Osteocyte (in vitro differentiated cells): ENCODE measurements at regions not wholly inside any gene's neighbourhood (a gene's known extent, or its start where the extent isn't known, plus 50 kb on each side); places are given as distances from the start of the nearest gene placed in this dataset.

Experiments used
- DNase-seq: peaks from one replicate; pipeline ENCODE4 v3.0.0; 2021; ENCODE audit warnings: mixed read lengths; ENCODE audit not compliant: unreplicated experiment; ENCODE audit errors: extremely low spot score
- H3K27ac Mint-ChIP-seq: one replicate; pipeline ENCODE4 v1.8.0; 2021; ENCODE audit warnings: mild to moderate bottlenecking, mixed read lengths; ENCODE audit not compliant: unreplicated experiment
- H3K27me3 Mint-ChIP-seq: one replicate; pipeline ENCODE4 v1.8.0; 2021; ENCODE audit warnings: mixed read lengths; ENCODE audit not compliant: unreplicated experiment
- H3K36me3 Mint-ChIP-seq: one replicate; pipeline ENCODE4 v1.8.0; 2021; ENCODE audit warnings: mixed read lengths; ENCODE audit not compliant: unreplicated experiment
- H3K4me1 Mint-ChIP-seq: one replicate; pipeline ENCODE4 v1.8.0; 2021; ENCODE audit warnings: mixed read lengths; ENCODE audit not compliant: unreplicated experiment
- H3K4me3 Mint-ChIP-seq: one replicate; pipeline ENCODE4 v1.8.0; 2021; ENCODE audit warnings: mild to moderate bottlenecking, moderate library complexity, mixed read lengths; ENCODE audit not compliant: unreplicated experiment
- H3K9me3 Mint-ChIP-seq: one replicate; pipeline ENCODE4 v1.8.0; 2021; ENCODE audit warnings: mixed read lengths; ENCODE audit not compliant: unreplicated experiment
- CTCF ChIP-seq: fragments of 200-600 bp; sonication (generic); IDR thresholded peaks from 2 replicates; pipeline ENCODE4 v1.5.0; 2021; ENCODE audit warnings: antibody characterized with exemption, mild to moderate bottlenecking, moderate library complexity

GRCh38 chr22:49491221-49491635 lies 336.4 kb downstream of the BRD1 start:
- Mint-ChIP-seq H3K27ac (no peak overlapping the region), H3K4me1 (no peaks in the 10 kb centered on the region), H3K4me3 (no peak overlapping the region), H3K9me3 (peaks cover 1% of the 10 kb centered on the region), H3K27me3 (no peaks in the 10 kb centered on the region), H3K36me3 (no peaks in the 10 kb centered on the region)
- DNase-seq = no peak
- no peak for TF ChIP-seq CTCF

- Mint-ChIP-seq H3K4me1 (no peaks in the 10 kb centered on the region), H3K9me3 (no peaks in the 10 kb centered on the region), H3K27ac (no peak overlapping the region), H3K4me3 (no peak overlapping the region), H3K27me3 (no peaks in the 10 kb centered on the region), H3K36me3 (no peaks in the 10 kb centered on the region)
- TF ChIP-seq CTCF = no peak
- DNase-seq = no peak
Measured at GRCh38 chr22:49490692-49491091, 337.0 kb downstream of the BRD1 start.

GRCh38 chr22:49489821-49490220 lies 337.9 kb downstream of the BRD1 start:
- no peaks in the 10 kb centered on the region for H3K27me3 Mint-ChIP-seq
- no peak overlapping the region for H3K4me3 Mint-ChIP-seq
- no peaks in the 10 kb centered on the region for H3K4me1 Mint-ChIP-seq
- no peak overlapping the region for H3K27ac Mint-ChIP-seq
- TF ChIP-seq CTCF = no peak
- H3K9me3 Mint-ChIP-seq = no peaks in the 10 kb centered on the region
- DNase-seq = no peak
- H3K36me3 Mint-ChIP-seq = no peaks in the 10 kb centered on the region

- DNase-seq = no peak
- no peaks in the 10 kb centered on the region for H3K4me1 Mint-ChIP-seq
- no peaks in the 10 kb centered on the region for H3K36me3 Mint-ChIP-seq
- no peak overlapping the region for H3K27ac Mint-ChIP-seq
- peaks cover 2% of the 10 kb centered on the region for H3K27me3 Mint-ChIP-seq
- TF ChIP-seq CTCF = no peak
- H3K4me3 Mint-ChIP-seq = no peak overlapping the region
- no peaks in the 10 kb centered on the region for H3K9me3 Mint-ChIP-seq
Measured at GRCh38 chr22:49488943-49489342, 338.7 kb downstream of the BRD1 start.

- no peak for TF ChIP-seq CTCF
- Mint-ChIP-seq H3K36me3 (no peaks in the 10 kb centered on the region), H3K4me1 (no peaks in the 10 kb centered on the region), H3K27me3 (peaks cover 2% of the 10 kb centered on the region), H3K27ac (no peak overlapping the region), H3K4me3 (no peak overlapping the region), H3K9me3 (no peaks in the 10 kb centered on the region)
- peak; percentile 69 for DNase-seq
Measured at GRCh38 chr22:49487950-49488349, 339.7 kb downstream of the BRD1 start.
